Neural cell (in vitro differentiated cells): ENCODE measurements at regions not wholly inside any gene's neighbourhood (a gene's known extent, or its start where the extent isn't known, plus 50 kb on each side); places are given as distances from the start of the nearest gene placed in this dataset.

Source experiments
- EP300 ChIP-seq: fragments of 450-650 bp; conservative IDR thresholded peaks from 2 replicates; pipeline ENCODE4 v1.6.1; 2014; ENCODE audit warnings: antibody characterized with exemption, mild to moderate bottlenecking, moderate library complexity; ENCODE audit not compliant: poor library complexity, severe bottlenecking
- POLR2AphosphoS5 ChIP-seq: IDR thresholded peaks from 2 replicates; pipeline ENCODE4 v1.6.1; 2012
- TF ChIP-seq, protein P1 (sequence below): fragments of 450-650 bp; IDR thresholded peaks from 2 replicates; pipeline ENCODE4 v1.5.1; 2014; ENCODE audit warnings: antibody characterized with exemption, mild to moderate bottlenecking, moderate library complexity; ENCODE audit not compliant: poor library complexity, severe bottlenecking

DNA sequence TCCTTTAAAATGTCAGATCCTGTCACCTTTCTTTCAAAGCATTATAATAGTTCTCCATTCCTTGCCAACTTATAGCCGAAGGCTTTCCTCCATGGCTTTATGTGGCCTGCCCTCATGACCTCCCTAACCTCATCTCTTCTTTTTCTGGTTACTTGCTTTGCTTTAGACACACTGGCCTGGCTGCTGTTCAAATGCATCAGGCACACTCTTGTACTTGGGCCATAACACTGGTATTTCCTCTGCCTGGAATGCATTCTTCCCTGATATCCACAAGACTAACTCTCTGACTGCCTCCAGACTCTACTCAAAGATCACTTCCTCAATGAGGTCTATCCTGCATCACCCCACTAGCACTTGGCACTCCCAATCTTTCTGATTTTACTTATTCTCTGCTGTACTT, 710.3 kb downstream of the KCNA4 start:
- TF ChIP-seq, protein P1, sequence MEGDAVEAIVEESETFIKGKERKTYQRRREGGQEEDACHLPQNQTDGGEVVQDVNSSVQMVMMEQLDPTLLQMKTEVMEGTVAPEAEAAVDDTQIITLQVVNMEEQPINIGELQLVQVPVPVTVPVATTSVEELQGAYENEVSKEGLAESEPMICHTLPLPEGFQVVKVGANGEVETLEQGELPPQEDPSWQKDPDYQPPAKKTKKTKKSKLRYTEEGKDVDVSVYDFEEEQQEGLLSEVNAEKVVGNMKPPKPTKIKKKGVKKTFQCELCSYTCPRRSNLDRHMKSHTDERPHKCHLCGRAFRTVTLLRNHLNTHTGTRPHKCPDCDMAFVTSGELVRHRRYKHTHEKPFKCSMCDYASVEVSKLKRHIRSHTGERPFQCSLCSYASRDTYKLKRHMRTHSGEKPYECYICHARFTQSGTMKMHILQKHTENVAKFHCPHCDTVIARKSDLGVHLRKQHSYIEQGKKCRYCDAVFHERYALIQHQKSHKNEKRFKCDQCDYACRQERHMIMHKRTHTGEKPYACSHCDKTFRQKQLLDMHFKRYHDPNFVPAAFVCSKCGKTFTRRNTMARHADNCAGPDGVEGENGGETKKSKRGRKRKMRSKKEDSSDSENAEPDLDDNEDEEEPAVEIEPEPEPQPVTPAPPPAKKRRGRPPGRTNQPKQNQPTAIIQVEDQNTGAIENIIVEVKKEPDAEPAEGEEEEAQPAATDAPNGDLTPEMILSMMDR, result no peak
- TF ChIP-seq POLR2AphosphoS5, result no peak
- TF ChIP-seq EP300, result no peak
